ENCODE measurements at regions not wholly inside any gene's neighbourhood (a gene's known extent, or its start where the extent isn't known, plus 50 kb on each side); places are given as distances from the start of the nearest gene placed in this dataset.
"Not testable (repeated sequence)": the region's sequence is repeated elsewhere in the genome, so short reads cannot be mapped to it uniquely, and the experiment has no call there.

DNA sequence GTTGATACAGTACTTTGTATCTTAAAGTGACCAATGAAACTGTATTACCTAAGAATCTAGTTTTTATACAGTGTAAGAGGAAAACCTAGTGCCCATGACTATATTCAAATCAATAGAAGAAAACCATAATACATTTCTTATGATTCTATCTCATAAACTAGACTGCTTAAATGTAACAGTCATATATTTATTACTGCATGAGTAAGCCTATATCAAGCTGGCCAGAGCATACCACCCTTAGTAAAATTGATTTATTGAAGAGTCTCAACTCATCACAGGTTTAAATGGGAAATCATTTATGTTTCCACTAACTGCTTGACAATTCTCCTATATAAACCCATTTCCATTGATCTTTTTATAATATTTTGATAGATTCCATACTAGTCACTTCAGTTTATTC is 1059.2 kb upstream of the LRRTM1 start:
- DNase-seq = no peak

DNA sequence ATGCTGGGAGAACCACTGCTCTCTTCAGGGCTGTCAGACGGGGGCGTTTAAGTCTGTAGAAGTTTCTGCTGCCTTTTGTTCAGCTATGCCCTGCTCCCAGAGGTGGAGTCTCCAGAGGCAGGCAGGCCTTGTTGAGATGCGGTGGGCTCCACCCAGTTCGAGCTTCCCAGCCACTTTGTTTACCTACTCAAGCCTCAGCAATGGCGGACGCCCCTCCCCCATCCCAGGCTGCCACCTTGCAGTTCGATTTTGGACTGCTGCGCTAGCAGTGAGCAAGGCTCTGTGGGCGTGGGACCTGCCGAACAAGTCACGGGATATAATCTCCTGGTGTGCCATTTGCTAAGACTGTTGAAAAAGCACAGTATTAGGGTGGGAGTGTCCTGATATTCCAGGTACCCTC is 1057.9 kb upstream of the LRRTM1 start:
- DNase-seq = not testable (repeated sequence)

DNA sequence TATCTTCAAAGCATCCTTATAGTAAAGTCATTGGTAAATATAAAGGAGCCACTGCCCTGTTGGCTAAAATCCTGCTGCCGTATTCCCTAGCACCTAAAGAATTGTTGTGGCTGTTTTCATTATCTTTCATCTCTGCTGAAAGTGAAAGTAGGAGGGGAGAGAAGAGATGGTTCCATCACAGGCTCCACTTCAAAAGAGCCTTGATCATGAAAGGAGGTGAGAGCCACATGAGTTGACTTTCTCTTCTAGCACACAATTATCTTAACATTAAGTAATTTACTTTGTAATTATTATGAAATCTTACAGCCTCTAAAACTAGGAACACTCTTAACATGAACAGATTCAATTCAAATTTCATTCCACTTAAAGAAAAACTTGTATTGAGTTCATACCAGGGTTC is 1050.9 kb upstream of the LRRTM1 start:
- DNase-seq = no peak

DNA sequence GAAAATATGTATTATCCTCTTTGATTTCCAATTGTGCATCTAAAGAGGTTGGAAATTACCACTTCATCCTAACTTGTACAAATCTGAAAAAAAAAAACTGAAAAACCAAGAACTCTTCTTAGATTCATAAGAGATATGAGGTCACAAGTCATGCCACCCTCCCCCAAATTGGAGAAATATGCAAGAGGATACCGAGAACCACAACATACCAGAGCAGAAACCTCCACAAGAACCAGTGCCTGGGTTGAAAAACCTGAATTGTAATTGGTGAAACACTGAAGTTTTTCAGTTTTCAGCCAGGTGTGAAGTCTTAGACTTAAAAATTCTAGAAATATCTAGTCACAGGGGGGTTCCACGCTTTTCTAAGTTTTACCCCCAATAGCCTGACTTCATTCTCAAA is 1029.5 kb upstream of the LRRTM1 start:
- DNase-seq = no peak

DNA sequence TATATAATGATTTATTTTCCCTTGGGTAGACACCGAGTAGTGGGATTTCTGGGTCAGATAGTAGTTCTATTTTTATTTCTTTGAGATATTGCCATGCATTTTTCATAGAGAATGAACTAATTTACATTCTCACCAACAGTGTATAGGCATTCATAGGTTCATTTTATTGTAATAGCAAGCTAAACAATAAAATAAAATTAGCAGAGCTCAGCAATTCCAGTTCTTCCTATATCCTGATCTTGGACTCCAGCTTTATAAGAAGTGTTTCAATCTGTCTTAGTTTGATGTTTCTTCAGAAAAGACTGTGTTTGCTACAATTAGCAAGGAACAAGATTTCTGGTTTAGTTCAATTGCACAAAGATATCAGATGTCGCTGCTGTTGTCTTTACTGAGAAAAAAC is 1024.4 kb upstream of the LRRTM1 start:
- DNase-seq = no peak

GRCh38 chr2:81327911-81328310 is 1023.4 kb upstream of the LRRTM1 start:
- DNase-seq = no peak

- DNase-seq = no peak
Observed at GRCh38 chr2:81324046-81324445, 1019.5 kb upstream of the LRRTM1 start.

- no peak for DNase-seq
Observed at GRCh38 chr2:81304154-81304830, 999.7 kb upstream of the LRRTM1 start.

GRCh38 chr2:81303321-81303720 is 998.8 kb upstream of the LRRTM1 start:
- no peak for DNase-seq

DNA sequence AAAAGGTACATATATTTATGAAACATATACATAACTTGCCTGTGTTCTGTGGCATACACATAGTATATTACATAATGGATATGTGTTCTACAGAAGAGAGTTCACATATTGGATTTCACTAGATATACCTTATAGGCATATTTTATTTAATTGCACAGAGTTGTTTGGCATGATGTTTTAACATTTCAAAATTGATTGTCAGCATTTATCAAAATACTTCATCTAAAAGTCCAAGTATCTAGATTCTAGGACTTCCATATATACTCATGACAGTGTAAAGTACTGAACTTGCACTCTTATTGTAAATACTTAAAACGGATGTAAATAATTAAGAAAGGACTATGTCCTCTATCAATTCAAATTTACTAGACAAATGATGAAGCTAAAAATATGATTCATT is 995.3 kb upstream of the LRRTM1 start:
- no peak for DNase-seq

GRCh38 chr2:81290846-81291245 is 986.3 kb upstream of the LRRTM1 start:
- DNase-seq = no peak

DNA sequence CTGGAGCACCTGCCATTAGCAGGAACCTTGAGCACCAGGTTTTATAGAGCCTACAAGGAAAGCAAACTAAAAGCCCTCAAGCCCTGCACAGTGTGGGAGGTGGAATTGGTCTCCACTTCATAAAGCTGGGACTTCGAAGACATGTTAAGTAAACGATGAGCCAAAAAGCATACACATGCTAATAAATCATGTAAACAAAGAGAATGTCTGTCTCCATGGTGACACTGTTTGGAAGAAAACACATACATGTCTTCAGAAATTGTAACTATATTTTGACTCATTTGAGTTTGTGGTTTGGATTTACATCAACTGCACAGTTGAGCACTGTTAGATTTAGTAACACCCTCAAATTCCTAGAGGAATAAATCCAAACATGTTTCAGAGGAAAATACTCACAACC is 978.5 kb upstream of the LRRTM1 start:
- DNase-seq = no peak

DNA sequence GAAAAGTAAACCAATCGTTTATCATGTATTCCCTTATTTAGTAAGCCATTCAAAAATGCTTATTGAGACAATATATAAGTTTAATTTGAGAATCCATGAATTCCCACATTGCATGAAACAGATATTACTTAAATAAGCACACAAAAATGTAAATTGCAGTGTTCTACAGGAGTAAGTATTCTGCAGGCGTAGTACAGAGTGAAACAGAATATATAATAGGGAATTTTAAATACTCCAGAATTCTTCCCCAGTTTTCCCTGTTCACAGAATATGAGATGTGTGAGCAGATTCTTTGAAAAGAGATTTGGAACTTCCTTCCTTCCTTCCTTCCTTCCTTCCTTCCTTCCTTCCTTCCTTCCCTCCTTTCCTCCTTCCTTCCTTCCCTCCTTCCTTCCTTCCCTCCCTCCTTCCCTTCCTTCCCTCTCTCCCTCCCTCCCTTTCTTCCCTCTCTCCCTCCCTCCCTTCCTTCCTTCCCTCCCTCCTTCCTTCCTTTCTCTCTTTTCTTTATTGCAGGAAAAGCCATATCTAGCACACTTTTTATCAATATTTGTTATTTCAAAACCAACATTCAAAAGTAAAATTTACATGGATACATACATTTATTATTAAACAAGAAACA is 977.7 kb upstream of the LRRTM1 start:
- no peak for DNase-seq

GRCh38 chr2:81276595-81276994 is 972.0 kb upstream of the LRRTM1 start:
- no peak for DNase-seq

- DNase-seq = no peak
Observed at GRCh38 chr2:81266106-81266505, 961.6 kb upstream of the LRRTM1 start.

DNA sequence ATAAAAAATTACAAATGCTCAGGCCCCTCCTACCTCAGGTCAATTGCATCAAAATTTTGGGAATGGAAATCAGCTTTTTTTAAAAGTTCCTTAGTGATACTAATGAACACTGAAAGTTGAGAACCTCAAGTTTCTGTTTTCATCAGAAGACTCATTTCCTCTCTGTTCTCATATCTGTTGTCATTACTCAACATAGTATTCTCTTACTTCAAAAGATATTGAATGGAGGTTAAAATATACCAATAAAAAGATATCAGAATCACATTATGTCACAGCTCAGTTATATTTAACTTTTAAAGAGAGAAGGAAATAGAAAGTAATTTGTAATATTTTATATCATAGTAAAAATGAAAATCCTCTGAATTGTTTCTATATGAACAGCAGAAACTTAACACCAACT is 959.4 kb upstream of the LRRTM1 start:
- no peak for DNase-seq

- DNase-seq = no peak
Observed at GRCh38 chr2:81260320-81260719, 955.8 kb upstream of the LRRTM1 start.

- DNase-seq = no peak
Observed at GRCh38 chr2:81250270-81250669, 945.7 kb upstream of the LRRTM1 start.

DNA sequence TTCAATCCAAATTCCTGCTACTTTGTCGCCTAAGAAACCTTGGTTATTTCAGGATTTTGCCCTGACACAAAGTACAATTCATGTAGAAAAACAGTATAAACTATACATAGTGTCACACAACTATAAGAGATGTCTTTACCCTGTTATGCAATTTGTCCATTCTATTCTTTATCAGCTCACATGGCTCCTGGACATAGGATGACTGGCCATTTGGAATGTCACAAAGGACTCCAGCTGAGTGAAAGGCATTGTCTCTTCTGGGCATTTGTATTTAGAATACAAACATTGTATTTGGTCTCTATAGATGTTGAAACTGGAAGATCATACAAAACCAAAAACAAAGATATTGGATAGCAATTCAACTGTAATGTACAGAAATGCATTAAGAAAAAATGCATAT is 944.6 kb upstream of the LRRTM1 start:
- no peak for DNase-seq

DNA sequence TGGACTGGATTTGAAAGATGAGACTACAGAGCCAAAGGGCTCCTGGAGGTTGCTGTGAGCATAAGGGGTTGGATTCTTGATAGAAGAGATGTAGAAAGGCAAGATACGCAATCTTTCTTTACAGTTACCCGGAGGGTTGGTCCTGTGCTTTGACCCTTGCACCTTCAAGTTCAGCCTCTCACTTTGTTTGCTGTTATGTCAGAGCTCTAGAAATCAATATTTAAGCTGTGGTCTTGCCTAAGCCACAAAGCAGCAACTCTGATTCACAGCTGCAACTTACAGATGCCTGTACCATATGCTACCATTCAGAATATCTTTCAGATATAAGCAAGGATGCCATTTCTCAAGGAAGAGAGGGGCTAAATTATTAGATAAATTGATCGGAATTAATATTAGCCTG is 943.1 kb upstream of the LRRTM1 start:
- no peak for DNase-seq

DNA sequence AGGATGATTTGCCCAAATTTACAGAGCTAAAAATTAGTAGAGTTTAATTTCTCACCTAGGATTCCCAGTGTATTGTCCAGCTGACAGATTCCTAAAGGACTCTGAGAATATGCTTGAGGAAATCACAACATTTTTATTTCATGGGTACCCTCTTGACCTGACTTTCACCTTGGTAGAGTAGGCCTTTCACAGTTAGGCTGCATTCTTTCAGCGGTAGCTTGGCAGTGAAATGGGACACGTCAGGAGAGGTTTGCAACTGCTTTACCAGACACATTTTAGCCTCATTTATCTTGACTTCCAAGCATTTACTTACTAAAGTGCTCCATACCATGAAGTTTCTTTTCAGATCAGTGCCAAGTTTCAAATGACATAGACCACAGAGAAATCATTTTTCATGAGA is 937.9 kb upstream of the LRRTM1 start:
- DNase-seq = no peak

GRCh38 chr2:81238462-81238861 is 933.9 kb upstream of the LRRTM1 start:
- DNase-seq = no peak

GRCh38 chr2:81235601-81236000 is 931.0 kb upstream of the LRRTM1 start:
- DNase-seq = no peak

GRCh38 chr2:81234711-81235110 is 930.2 kb upstream of the LRRTM1 start:
- DNase-seq = no peak

GRCh38 chr2:81225756-81226155 is 921.2 kb upstream of the LRRTM1 start:
- DNase-seq = no peak
